DND-41 (cell line): ENCODE measurements at regions not wholly inside any gene's neighbourhood (a gene's known extent, or its start where the extent isn't known, plus 50 kb on each side); places are given as distances from the start of the nearest gene placed in this dataset.

Source experiments
- ATAC-seq: fragments of 200-7000 bp; cut with Tn5 transposase; 3 replicates; pipeline ENCODE4 v1.9.1; 2021; ENCODE audit warnings: low read depth; ENCODE audit not compliant: insufficient read depth
- DNase-seq: peaks from one replicate; pipeline ENCODE4 v3.0.0-alpha.2; 2020
- H2AFZ ChIP-seq: 2 replicates; pipeline ENCODE4 v1.6.0; 2012; ENCODE audit warnings: low read depth, low read length
- H3K27ac ChIP-seq: 2 replicates; pipeline ENCODE4 v1.5.1; 2012; ENCODE audit warnings: low read length, inconsistent platforms
- H3K27me3 ChIP-seq: fragments of 200-600 bp; sonication (generic); 2 replicates; pipeline ENCODE4 v1.6.0; 2012; ENCODE audit warnings: low read length, mild to moderate bottlenecking, inconsistent platforms; ENCODE audit not compliant: insufficient read depth, poor library complexity
- H3K36me3 ChIP-seq: 2 replicates; pipeline ENCODE4 v1.5.1; 2012; ENCODE audit warnings: low read length, inconsistent platforms; ENCODE audit not compliant: insufficient read depth
- H3K4me1 ChIP-seq: 2 replicates; pipeline ENCODE4 v1.5.1; 2012; ENCODE audit warnings: mild to moderate bottlenecking, low read length; ENCODE audit not compliant: insufficient read depth
- H3K4me2 ChIP-seq: 2 replicates; pipeline ENCODE4 v1.6.0; 2012; ENCODE audit warnings: mild to moderate bottlenecking, moderate library complexity, low read length, inconsistent platforms; ENCODE audit not compliant: insufficient read depth
- H3K4me3 ChIP-seq, 2 experiments: fragments of 200-600 bp in 1 of 2; shearing (Covaris generic) in 1 of 2; 2 replicates each; pipeline ENCODE4 v1.5.1; 2012 to 2016; ENCODE audit warnings: inconsistent platforms in 2 of 2, low read length in 2 of 2, mild to moderate bottlenecking in 2 of 2, low read depth in 1 of 2, moderate library complexity in 1 of 2
- H3K79me2 ChIP-seq: 2 replicates; pipeline ENCODE4 v1.6.0; 2012; ENCODE audit warnings: low read length, inconsistent platforms; ENCODE audit not compliant: insufficient read depth
- H3K9ac ChIP-seq: 2 replicates; pipeline ENCODE4 v1.6.0; 2012; ENCODE audit warnings: low read depth, mild to moderate bottlenecking, inconsistent platforms, low read length, moderate library complexity
- H3K9me3 ChIP-seq: 2 replicates; pipeline ENCODE4 v1.5.1; 2012; ENCODE audit warnings: low read length, moderate library complexity, mild to moderate bottlenecking, inconsistent platforms; ENCODE audit not compliant: insufficient read depth, severe bottlenecking
- H4K20me1 ChIP-seq: 2 replicates; pipeline ENCODE4 v1.6.0; 2012; ENCODE audit warnings: low read length; ENCODE audit not compliant: insufficient read depth
- CTCF ChIP-seq: IDR thresholded peaks from 2 replicates; pipeline ENCODE4 v1.5.1; 2012; ENCODE audit warnings: borderline replicate concordance, low read length, moderate library complexity, mild to moderate bottlenecking; ENCODE audit not compliant: poor library complexity, severe bottlenecking; ENCODE audit errors: extremely low read depth
- EZH2 ChIP-seq: IDR thresholded peaks from 3 replicates; pipeline ENCODE4 v1.6.1; 2012; ENCODE audit warnings: borderline replicate concordance, low read depth, mild to moderate bottlenecking, moderate library complexity, low read length, inconsistent platforms; ENCODE audit not compliant: severe bottlenecking

GRCh38 chr6:90905351-90905750 is 318.5 kb upstream of the MAP3K7 start:
- Histone ChIP-seq H3K27ac (no peak overlapping the region), H3K4me2 (no peak overlapping the region), H2AFZ (no peak overlapping the region), H3K36me3 (no peaks in the 10 kb centered on the region), H3K4me1 (no peaks in the 10 kb centered on the region), H4K20me1 (no peaks in the 10 kb centered on the region), H3K9ac (no peak overlapping the region), H3K4me3 (no peak overlapping the region), H3K79me2 (no peaks in the 10 kb centered on the region), H3K9me3 (no peaks in the 10 kb centered on the region), H3K27me3 (no peaks in the 10 kb centered on the region)
- TF ChIP-seq CTCF (no peak), EZH2 (no peak)
- ATAC-seq (no peak), DNase-seq (no peak)

GRCh38 chr6:90900034-90900433 is 313.2 kb upstream of the MAP3K7 start:
- H2AFZ ChIP-seq = no peak overlapping the region
- H3K4me1 ChIP-seq = no peaks in the 10 kb centered on the region
- no peaks in the 10 kb centered on the region for H3K36me3 ChIP-seq
- no peaks in the 10 kb centered on the region for H4K20me1 ChIP-seq
- TF ChIP-seq CTCF = no peak
- no peak for TF ChIP-seq EZH2
- H3K9ac ChIP-seq = no peak overlapping the region
- no peaks in the 10 kb centered on the region for H3K9me3 ChIP-seq
- ATAC-seq (no peak), DNase-seq (no peak)
- H3K27ac ChIP-seq = no peak overlapping the region
- H3K79me2 ChIP-seq = no peaks in the 10 kb centered on the region
- H3K4me3 ChIP-seq = no peak overlapping the region
- H3K27me3 ChIP-seq = no peaks in the 10 kb centered on the region
- no peak overlapping the region for H3K4me2 ChIP-seq

- H3K27me3 ChIP-seq = no peaks in the 10 kb centered on the region
- H3K4me3 ChIP-seq = no peak overlapping the region
- no peak overlapping the region for H3K27ac ChIP-seq
- no peaks in the 10 kb centered on the region for H3K9me3 ChIP-seq
- no peaks in the 10 kb centered on the region for H3K4me1 ChIP-seq
- H4K20me1 ChIP-seq = no peaks in the 10 kb centered on the region
- DNase-seq = no peak
- H3K4me2 ChIP-seq = no peak overlapping the region
- no peak overlapping the region for H3K9ac ChIP-seq
- H2AFZ ChIP-seq = no peak overlapping the region
- no peaks in the 10 kb centered on the region for H3K79me2 ChIP-seq
- no peaks in the 10 kb centered on the region for H3K36me3 ChIP-seq
- no peak for ATAC-seq
- no peak for TF ChIP-seq EZH2
- TF ChIP-seq CTCF = no peak
These were observed 311.9 kb upstream of the MAP3K7 start for GRCh38 chr6:90898763-90899162.

- no peaks in the 10 kb centered on the region for H4K20me1 ChIP-seq
- no peak overlapping the region for H3K27ac ChIP-seq
- DNase-seq (no peak), ATAC-seq (no peak)
- no peak overlapping the region for H3K4me3 ChIP-seq
- H3K4me2 ChIP-seq = no peak overlapping the region
- no peaks in the 10 kb centered on the region for H3K9me3 ChIP-seq
- no peaks in the 10 kb centered on the region for H3K36me3 ChIP-seq
- H3K4me1 ChIP-seq = no peaks in the 10 kb centered on the region
- no peak overlapping the region for H2AFZ ChIP-seq
- TF ChIP-seq CTCF (no peak), EZH2 (no peak)
- no peaks in the 10 kb centered on the region for H3K79me2 ChIP-seq
- no peak overlapping the region for H3K9ac ChIP-seq
- H3K27me3 ChIP-seq = no peaks in the 10 kb centered on the region
These were observed 309.2 kb upstream of the MAP3K7 start for GRCh38 chr6:90896075-90896547.
